Urinary bladder (tissue), 3 donors: ENCODE measurements at regions not wholly inside any gene's neighbourhood (a gene's known extent, or its start where the extent isn't known, plus 50 kb on each side); places are given as distances from the start of the nearest gene placed in this dataset.

ENCODE experiments used
- DNase-seq: peaks from one replicate; pipeline ENCODE4 v3.0.0-alpha.2; 2015; ENCODE audit errors: extremely low spot score
- H3K27ac ChIP-seq: one replicate; pipeline ENCODE4 v1.5.1; 2013; ENCODE audit warnings: low read depth, mild to moderate bottlenecking, moderate library complexity
- H3K36me3 ChIP-seq: one replicate; pipeline ENCODE4 v1.6.1; 2013; ENCODE audit warnings: mild to moderate bottlenecking, moderate library complexity; ENCODE audit not compliant: insufficient read depth
- H3K4me1 ChIP-seq: one replicate; pipeline ENCODE4 v1.6.1; 2013; ENCODE audit warnings: mild to moderate bottlenecking, moderate library complexity; ENCODE audit not compliant: insufficient read depth
- H3K4me3 ChIP-seq: one replicate; pipeline ENCODE4 v1.5.1; 2013; ENCODE audit warnings: low read depth, low read length
- WGBS: extraction: QIAGEN DNeasy Blood & Tissue Kit; methylation state at CpG from one replicate; pipeline ENCODE4 v1.1.7; 2013; 5-methylcytosine and 5-hydroxymethylcytosine counted together
- donor health status: healthy with polysubstance abuse.
- donor health status: healthy.

DNA sequence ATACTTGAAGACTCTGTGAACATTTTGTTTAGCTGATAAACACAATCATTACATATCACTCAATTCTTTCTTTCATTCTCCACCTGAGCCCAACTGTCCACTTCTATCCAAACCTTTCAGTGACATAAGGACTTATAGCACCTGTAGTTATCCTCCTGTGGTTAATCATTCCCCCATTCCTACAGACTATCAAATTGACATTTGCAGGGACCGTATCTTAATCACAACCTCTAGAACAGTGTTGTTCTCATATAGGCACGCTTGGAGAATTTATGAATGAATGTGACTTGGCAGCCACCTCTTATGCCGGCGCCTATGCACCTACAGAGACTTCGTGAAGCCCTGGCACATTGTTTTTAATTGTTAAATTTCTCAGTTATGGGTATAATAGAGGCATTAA is 83.9 kb upstream of the CXADR start:
- Histone ChIP-seq H3K27ac (no peak overlapping the region), H3K4me3 (no peak overlapping the region), H3K4me1 (no peaks in the 10 kb centered on the region), H3K36me3 (no peaks in the 10 kb centered on the region)
- DNase-seq, result no peak
- WGBS, result 87% methylated on average over 5 of the region's 5 CpGs

DNA sequence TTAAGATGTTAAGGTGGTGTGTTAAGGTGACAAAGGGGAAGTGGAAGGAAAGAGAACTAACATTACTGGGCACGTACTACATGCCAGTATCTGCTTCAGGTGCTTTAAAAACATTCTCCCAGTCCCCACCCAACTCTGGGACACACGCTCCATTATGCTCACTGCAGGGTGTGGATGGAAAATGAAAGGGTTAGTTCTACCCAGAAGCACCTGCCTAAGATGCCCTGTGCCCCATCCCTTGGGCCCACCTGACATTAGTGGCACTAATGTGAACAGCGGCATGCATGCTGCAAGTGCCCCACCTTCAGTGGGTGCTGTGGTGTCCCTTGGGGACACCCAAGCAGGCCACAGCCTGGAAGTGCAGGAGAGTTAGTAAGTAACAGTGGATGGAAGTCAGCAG is 82.9 kb upstream of the CXADR start:
- Histone ChIP-seq H3K4me3 (no peak overlapping the region), H3K27ac (no peak overlapping the region), H3K4me1 (no peaks in the 10 kb centered on the region), H3K36me3 (no peaks in the 10 kb centered on the region)
- WGBS, result 93% methylated on average over 3 of the region's 3 CpGs
- no peak for DNase-seq

DNA sequence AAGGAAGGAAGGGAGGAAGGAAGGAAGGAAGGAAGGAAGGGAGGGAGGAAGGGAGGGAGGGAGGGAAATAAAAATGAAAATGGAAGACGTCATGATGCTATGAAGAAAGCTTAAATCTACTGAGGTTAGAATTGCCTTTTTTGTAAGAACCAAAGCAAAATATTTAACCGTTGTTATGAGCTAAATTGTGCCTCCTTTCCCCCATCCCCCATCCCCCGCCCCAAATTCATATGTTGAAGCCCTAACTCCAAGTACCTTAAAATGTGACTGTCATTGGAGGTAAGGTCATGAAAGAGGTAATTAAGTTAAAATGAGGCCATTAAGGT is 80.1 kb upstream of the CXADR start:
- 96% methylated on average over 3 of the region's 3 CpGs for WGBS
- H3K36me3 ChIP-seq, result no peaks in the 10 kb centered on the region
- no peak for DNase-seq

DNA sequence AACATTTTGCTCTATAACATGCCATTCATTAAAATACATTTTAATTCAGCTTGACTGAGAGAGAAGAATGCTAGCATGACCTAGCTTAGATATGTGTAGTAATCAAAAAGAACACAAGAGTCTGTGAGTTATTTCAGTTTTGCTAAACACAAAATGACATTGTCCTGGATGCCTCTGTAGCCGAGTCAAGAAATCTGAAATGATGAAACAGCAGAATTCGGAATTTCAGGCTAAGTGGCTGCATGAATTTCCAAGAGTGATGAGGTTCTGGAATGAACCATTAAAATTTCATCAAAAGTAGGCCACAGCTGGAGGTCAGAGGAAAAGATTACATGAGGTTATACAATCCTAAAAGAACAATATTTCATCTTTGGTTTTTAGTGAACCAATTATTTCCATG is 79.1 kb upstream of the CXADR start:
- Histone ChIP-seq H3K36me3 (no peaks in the 10 kb centered on the region), H3K4me1 (no peaks in the 10 kb centered on the region), H3K4me3 (no peak overlapping the region), H3K27ac (no peak overlapping the region)
- 58% methylated on average over 2 of the region's 2 CpGs for WGBS
- no peak for DNase-seq

More for the DNA sequence above, 80.1 kb upstream of the CXADR start:
- Histone ChIP-seq H3K27ac (no peak overlapping the region), H3K4me3 (no peak overlapping the region), H3K4me1 (no peaks in the 10 kb centered on the region)

DNA sequence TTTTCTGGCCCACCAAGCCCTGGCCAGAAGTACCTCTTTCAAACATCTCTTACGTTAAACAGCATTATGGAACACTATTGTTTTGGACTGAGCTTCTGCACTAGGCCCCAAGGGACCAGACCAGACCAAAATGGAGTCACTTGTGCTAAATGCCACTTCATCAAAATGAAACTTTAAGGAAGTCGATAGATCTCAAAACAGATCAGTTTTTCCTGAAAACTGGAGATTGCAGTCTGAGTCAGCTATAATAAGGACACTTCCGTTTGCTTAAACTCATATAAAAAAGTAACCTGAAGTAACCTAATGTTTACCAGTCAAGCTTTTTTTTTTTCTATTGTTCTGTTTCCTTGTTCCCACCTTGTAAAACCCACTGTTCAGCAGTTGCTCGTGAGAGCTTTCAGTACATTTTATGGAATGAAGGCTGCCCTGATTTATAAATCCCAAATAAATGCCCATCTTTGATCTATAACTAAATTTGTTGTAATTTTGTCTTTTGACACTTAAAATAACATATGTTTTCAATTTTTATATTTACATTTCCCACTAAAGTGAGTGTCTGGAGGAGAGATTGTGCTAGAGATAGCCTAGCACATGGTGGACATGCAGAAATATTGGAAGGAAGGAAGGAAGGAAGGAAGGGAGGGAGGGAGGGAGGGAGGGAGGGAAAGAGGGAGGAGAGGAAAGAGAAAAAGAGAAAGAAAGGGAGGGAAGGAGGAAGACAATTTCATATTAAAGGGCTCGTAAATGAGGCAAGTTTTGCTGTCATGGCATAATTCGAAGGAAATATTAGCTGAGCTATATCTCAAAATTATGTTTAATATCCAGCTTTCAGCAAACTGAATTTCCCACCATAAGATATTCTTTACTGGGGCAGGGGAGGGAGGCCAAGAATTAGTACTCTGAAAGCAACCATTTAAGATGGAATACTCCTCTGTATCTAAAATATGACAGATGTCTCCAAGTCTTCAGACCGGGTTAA is 77.0 kb upstream of the CXADR start:
- no peaks in the 10 kb centered on the region for H3K4me1 ChIP-seq
- DNase-seq, result peak; percentile 31
- H3K4me3 ChIP-seq, result no peak overlapping the region
- peak overlapping the region; percentile 23 for H3K27ac ChIP-seq
- H3K36me3 ChIP-seq, result no peaks in the 10 kb centered on the region
- 66% methylated on average over 7 of the region's 7 CpGs for WGBS

DNA sequence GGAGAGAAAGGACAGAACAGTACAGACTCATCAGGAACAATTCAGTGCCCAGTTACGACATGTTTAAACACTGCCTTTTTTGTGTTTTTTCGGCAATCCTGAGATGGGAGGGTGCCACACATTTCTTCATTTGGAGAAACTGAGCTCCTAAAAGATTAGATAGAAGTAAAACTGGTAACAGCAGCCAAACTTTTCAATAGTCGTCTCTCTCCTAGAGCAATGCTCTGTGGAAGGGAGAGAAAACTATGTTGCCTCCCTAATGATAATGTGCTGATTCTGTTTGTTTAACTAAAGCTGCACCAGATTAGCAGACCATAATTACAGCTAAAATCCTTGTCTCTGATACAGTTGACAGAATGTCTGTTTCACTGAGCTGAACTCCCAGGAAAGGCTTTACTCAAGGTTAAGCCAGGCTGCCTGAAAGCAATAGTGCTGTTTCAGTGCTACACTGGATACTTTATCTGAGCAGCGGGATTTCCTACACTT is 76.2 kb upstream of the CXADR start:
- Histone ChIP-seq H3K36me3 (no peaks in the 10 kb centered on the region), H3K27ac (peak overlapping the region; percentile 45), H3K4me3 (no peak overlapping the region), H3K4me1 (no peaks in the 10 kb centered on the region)
- WGBS, result 31% methylated on average over 4 of the region's 4 CpGs
- no peak for DNase-seq

DNA sequence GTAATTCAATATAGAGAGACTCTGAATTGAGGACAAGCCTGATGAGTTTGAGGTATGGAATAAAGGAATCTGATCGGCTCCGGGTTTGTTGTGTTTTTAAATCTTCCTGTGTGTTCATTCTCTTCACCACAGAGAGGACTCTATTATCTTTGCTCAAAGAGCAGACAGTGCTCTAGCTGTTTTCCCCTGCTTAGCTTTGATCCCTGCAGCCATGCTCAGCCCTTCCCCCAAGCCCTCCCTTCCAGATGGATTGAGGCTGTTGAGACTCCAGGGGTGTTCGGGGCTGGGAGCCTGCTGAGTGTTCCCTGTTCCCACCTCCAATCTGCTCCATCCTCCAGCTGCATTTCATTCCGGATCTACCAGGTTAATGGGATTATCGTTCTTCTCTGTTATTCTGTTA is 74.2 kb upstream of the CXADR start:
- Histone ChIP-seq H3K4me1 (no peaks in the 10 kb centered on the region), H3K4me3 (no peak overlapping the region), H3K36me3 (no peaks in the 10 kb centered on the region), H3K27ac (no peak overlapping the region)
- 47% methylated on average over 5 of the region's 5 CpGs for WGBS
- DNase-seq, result no peak

DNA sequence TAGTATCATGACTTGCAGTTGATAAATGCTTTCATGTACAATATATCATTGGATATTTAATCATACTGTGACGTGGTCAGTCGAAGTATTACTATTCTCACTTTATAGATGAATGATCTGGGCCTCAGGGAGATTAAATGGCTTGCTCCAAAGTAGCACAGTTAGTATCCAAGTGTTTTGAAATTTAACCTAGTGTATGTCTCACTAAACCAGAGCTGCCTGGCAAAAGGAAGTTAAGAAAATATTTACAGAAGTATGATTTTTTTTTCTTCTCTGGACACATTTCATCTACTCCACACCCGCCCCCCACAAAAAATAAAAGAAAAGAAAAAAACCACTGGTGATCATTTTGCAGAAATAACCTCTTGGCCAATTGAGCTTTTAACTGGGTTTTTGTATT is 71.9 kb upstream of the CXADR start:
- WGBS, result 72% methylated on average over 3 of the region's 3 CpGs
- no peak overlapping the region for H3K27ac ChIP-seq
- no peak overlapping the region for H3K4me3 ChIP-seq

DNA sequence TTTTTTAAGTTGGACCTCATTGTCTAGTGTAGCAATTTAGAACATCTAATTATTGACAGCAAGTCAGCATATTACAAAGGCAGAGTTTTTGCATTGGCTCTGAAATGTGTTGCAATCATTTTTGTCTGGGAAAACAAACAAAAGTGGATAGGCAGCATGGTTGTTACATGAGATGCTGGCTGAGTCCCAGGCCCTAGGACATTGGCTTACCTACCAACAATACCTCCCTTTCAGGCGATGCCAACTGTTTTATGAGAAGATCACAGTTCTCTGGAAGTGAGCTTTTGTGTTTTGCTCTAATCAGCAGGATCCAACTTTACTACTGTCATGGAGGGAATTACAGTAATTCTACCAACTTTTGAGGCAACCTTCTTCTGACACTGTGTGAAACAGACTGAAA is 71.5 kb upstream of the CXADR start:
- 93% methylated on average over 1 of the region's 1 CpG for WGBS
- H3K27ac ChIP-seq, result peak overlapping the region; percentile 5
- H3K36me3 ChIP-seq, result no peaks in the 10 kb centered on the region
- no peak for DNase-seq
- H3K4me3 ChIP-seq, result no peak overlapping the region
- no peaks in the 10 kb centered on the region for H3K4me1 ChIP-seq

More for the DNA sequence above, 71.9 kb upstream of the CXADR start:
- Histone ChIP-seq H3K36me3 (no peaks in the 10 kb centered on the region), H3K4me1 (no peaks in the 10 kb centered on the region)
- no peak for DNase-seq

DNA sequence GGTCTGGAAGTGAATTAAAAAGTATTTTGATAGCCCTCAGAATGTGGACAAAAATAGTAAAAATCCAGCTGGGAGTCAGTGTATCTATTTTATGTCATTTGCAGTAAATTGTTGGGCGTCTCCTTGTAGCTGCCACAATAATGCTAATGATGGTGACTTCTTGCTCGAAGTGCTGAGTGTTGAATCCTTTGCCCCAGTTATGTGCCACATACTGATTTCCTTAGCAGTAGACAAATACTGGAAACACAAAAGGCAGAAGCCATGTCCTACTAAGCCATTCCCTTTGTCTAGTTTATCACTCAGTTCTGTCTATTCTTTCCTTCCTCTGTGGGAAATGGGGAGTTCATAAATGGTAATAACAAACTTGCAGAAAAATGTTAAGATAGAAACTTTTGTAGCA is 70.7 kb upstream of the CXADR start:
- 86% methylated on average over 2 of the region's 2 CpGs for WGBS
- Histone ChIP-seq H3K27ac (peak overlapping the region; percentile 38), H3K4me3 (no peak overlapping the region), H3K36me3 (no peaks in the 10 kb centered on the region), H3K4me1 (no peaks in the 10 kb centered on the region)
- DNase-seq, result no peak

DNA sequence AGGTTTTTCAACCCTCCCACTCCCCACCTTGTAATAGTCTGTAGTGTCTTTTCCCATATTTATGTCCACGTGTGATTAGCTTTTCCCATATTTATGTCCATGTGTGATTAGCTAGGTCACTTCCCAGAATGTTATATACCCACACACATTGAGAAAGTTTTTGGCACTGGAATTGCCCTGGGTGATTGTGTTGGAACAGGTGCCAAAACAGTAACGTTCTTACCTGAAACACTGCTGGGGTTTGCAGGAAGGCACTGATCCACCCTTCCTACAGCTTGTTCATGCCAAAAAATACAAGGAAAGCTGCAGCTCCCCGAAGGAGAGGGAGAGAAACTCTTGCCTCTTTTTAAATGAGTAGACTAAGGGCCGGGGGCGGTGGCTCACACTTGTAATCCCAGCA is 68.0 kb upstream of the CXADR start:
- Histone ChIP-seq H3K4me1 (no peaks in the 10 kb centered on the region), H3K36me3 (no peaks in the 10 kb centered on the region), H3K4me3 (no peak overlapping the region), H3K27ac (no peak overlapping the region)
- 88% methylated on average over 5 of the region's 5 CpGs for WGBS
- no peak for DNase-seq

DNA sequence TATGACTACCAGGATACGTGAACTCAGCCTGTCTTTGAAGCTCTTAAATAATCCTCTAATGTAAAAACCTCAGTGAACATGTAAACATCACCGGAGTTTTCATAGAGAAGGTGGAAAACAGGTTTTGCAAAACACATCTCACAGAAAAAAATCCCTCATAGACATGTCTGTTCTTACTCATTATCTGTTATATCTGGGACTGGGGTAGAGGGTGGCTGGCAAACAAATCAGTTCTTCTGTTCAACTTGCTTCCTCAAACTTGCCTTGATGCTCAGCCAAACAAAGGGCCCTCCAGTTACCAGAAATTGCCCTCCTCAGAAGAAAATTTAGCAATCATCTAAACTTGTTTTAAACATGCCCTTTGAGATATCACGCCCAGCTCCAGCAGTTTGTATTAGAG is 66.1 kb upstream of the CXADR start:
- Histone ChIP-seq H3K4me1 (no peaks in the 10 kb centered on the region), H3K4me3 (no peak overlapping the region), H3K27ac (no peak overlapping the region), H3K36me3 (no peaks in the 10 kb centered on the region)
- no peak for DNase-seq
- 81% methylated on average over 3 of the region's 3 CpGs for WGBS

DNA sequence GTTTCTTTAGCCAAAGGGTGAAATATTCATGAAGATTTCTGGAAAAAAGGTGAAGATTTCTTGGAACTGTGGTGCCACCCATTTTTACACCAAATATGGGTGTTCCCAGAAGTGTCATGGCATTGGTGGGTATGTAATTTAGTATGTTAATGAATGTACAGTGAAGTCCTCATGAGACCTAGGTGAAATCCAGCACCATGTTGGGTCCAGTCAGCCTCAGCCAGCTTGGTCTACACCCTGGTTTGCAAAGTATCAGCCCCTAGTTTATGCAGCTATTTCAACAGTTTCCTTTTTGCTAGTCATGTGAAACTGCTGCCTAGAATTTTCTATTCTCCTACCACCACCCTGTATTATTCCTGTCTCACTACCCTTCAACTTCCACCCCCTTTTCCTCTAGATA is 63.1 kb upstream of the CXADR start:
- Histone ChIP-seq H3K4me1 (no peaks in the 10 kb centered on the region), H3K36me3 (no peaks in the 10 kb centered on the region), H3K27ac (no peak overlapping the region), H3K4me3 (no peak overlapping the region)
- DNase-seq, result no peak

DNA sequence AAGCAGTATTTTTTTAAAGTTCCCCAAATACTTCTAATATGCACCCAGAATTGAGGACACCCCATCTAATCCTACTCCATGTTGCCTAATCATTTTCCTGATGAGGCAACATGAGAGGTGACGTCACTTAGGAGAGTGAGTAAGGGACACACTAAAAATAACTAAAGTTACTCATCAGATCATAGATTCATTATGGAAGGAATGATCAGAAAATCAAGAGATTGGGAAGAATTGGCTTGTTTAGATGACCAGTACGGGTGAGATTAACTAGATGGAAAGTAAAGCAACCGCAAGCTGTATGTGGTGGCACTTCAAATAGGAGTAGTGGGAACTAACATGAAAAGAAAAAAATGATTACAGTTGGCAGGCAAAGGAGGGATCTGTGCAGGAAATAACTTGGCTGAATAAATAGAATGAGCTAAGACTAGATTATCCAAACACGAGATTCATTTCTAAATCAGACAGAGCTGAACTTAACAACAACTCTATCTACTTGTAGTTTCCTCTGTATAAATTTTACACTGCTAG is 61.4 kb upstream of the CXADR start:
- Histone ChIP-seq H3K36me3 (no peaks in the 10 kb centered on the region), H3K27ac (no peak overlapping the region), H3K4me1 (no peaks in the 10 kb centered on the region), H3K4me3 (no peak overlapping the region)
- DNase-seq, result no peak
- 19% methylated on average over 4 of the region's 4 CpGs for WGBS
